HepG2 (cell line): ENCODE measurements at regions not wholly inside any gene's neighbourhood (a gene's known extent, or its start where the extent isn't known, plus 50 kb on each side); places are given as distances from the start of the nearest gene placed in this dataset.

ENCODE experiments used
- ATAC-seq: fragments of 200-7000 bp; cut with Tn5 transposase; 3 replicates; pipeline ENCODE4 v1.9.1; 2020; ENCODE audit warnings: mild to moderate bottlenecking, moderate library complexity
- BruUV-seq: library from RNA; stranded (reverse); fragments of 400-500 nt; replicated peaks from 2 replicates; lab custom pipeline; 2021; lab: Mats Ljungman, UMichigan
- CTCF ChIA-PET: fragments of 300-600 bp; formaldehyde crosslinking; extraction: SDS; loops from one replicate; lab custom pipeline; 2021; ENCODE audit warnings: low total read pairs, inconsistent platforms, low intra/inter-chr PET ratio; lab: Yijun Ruan, JAX
- POLR2A ChIA-PET: fragments of 350-600 bp; sonication (Branson Sonifier 250); formaldehyde crosslinking; loops from one replicate; lab custom pipeline; 2020; ENCODE audit warnings: antibody characterized with exemption, inconsistent platforms; lab: Yijun Ruan, JAX
- DNase-seq: peaks from one replicate; pipeline ENCODE4 v3.0.0-alpha.2; 2015; ENCODE audit warnings: low spot score
- FAIRE-seq: peaks from 3 replicates; lab custom pipeline; 2011; peaks lifted over from hg19 to GRCh38; lab: Jason Lieb, UNC
- H2AFZ ChIP-seq: one replicate; pipeline ENCODE4 v1.6.1; 2011; ENCODE audit warnings: low read length, inconsistent platforms
- H3K27ac ChIP-seq: fragments of 300-600 bp; 3 replicates; pipeline ENCODE4 v1.8.0; 2011; ENCODE audit warnings: mixed run types, mild to moderate bottlenecking, mixed read lengths, low read length, inconsistent platforms; ENCODE audit not compliant: insufficient read depth; ENCODE audit errors: extremely low read length
- H3K27me3 ChIP-seq, 2 experiments: fragments of 200-600 bp in 1 of 2; 2 replicates in 1 of 2; 3 replicates in 1 of 2; pipeline versions ENCODE4 v1.6.0 to v1.8.0; 2011; ENCODE audit warnings: low read length in 2 of 2, mild to moderate bottlenecking in 2 of 2, moderate library complexity in 2 of 2, inconsistent platforms in 1 of 2; ENCODE audit not compliant: insufficient read depth in 2 of 2, control insufficient read depth in 1 of 2
- H3K36me3 ChIP-seq, 2 experiments: fragments of 200-600 bp in 1 of 2; replicated peaks in 1 of 2; 2 replicates in 1 of 2; 3 replicates in 1 of 2; pipeline versions ENCODE4 v1.5.1 to v1.8.0; 2011; ENCODE audit warnings: low read length in 2 of 2, inconsistent platforms in 1 of 2; ENCODE audit not compliant: insufficient read depth in 2 of 2, control insufficient read depth in 1 of 2
- H3K4me1 ChIP-seq: 2 replicates; pipeline ENCODE4 v1.5.1; 2012; ENCODE audit warnings: low read length, inconsistent platforms; ENCODE audit not compliant: insufficient read depth
- H3K4me2 ChIP-seq: 2 replicates; pipeline ENCODE4 v1.6.0; 2011; ENCODE audit warnings: low read depth, low read length, inconsistent platforms
- H3K4me3 ChIP-seq, 3 experiments: fragments of 200-600 bp in 1 of 3; sonication (generic), shearing (Covaris generic) in 1 of 3; replicated peaks in 1 of 3; 2 replicates each; pipeline ENCODE4 v1.5.1; 2011 to 2016; ENCODE audit warnings: low read length in 3 of 3, inconsistent platforms in 2 of 3, low read depth in 2 of 3, mild to moderate bottlenecking in 2 of 3, control low read depth in 1 of 3, mixed read lengths in 1 of 3; ENCODE audit not compliant: insufficient read depth in 1 of 3
- H3K79me2 ChIP-seq: one replicate; pipeline ENCODE4 v1.6.1; 2011; ENCODE audit warnings: low read length, inconsistent platforms; ENCODE audit not compliant: insufficient read depth
- H3K9ac ChIP-seq: 2 replicates; pipeline ENCODE4 v1.6.0; 2011; ENCODE audit warnings: mild to moderate bottlenecking, low read depth, low read length, inconsistent platforms; ENCODE audit not compliant: insufficient read depth
- H3K9me3 ChIP-seq: 2 replicates; pipeline ENCODE4 v1.5.1; 2012; ENCODE audit warnings: mild to moderate bottlenecking, low read length
- H4K20me1 ChIP-seq: 2 replicates; pipeline ENCODE4 v1.6.0; 2011; ENCODE audit warnings: inconsistent platforms, mild to moderate bottlenecking, low read length, moderate library complexity; ENCODE audit not compliant: insufficient read depth
- DMAP1 ChIP-seq: IDR thresholded peaks from 2 replicates; pipeline ENCODE4 v1.6.1; 2016
- ERF ChIP-seq: IDR thresholded peaks from 2 replicates; pipeline ENCODE4 v1.6.1; 2018; ENCODE audit warnings: missing biosample characterization, missing genetic modification reagents
- HOXD1 ChIP-seq: sonication (generic); formaldehyde crosslinking; IDR thresholded peaks from 2 replicates; pipeline ENCODE4 v1.5.0; 2020; ENCODE audit warnings: missing genetic modification reagents
- IRX3 ChIP-seq: sonication (generic); formaldehyde crosslinking; IDR thresholded peaks from 2 replicates; pipeline ENCODE4 v1.8.1; 2023; ENCODE audit warnings: mild to moderate bottlenecking, low read depth, missing genetic modification reagents, borderline replicate concordance
- MIER2 ChIP-seq: IDR thresholded peaks from 2 replicates; pipeline ENCODE4 v1.6.1; 2016; ENCODE audit warnings: missing biosample characterization, missing genetic modification reagents
- RBM22 ChIP-seq: fragments of 200-400 bp; formaldehyde crosslinking; optimal IDR thresholded peaks from 2 replicates; pipeline ENCODE3; 2017; ENCODE audit warnings: mild to moderate bottlenecking, low read length, moderate library complexity
- RELA ChIP-seq: sonication (generic); formaldehyde crosslinking; IDR thresholded peaks from 2 replicates; pipeline ENCODE4 v1.4.0; 2020; ENCODE audit warnings: missing genetic modification reagents
- TBX2 ChIP-seq: sonication (generic); formaldehyde crosslinking; IDR thresholded peaks from 2 replicates; pipeline ENCODE4 v1.5.0; 2020; ENCODE audit warnings: missing genetic modification reagents, mild to moderate bottlenecking, borderline replicate concordance
- ZNF616 ChIP-seq: sonication (generic); formaldehyde crosslinking; IDR thresholded peaks from 2 replicates; pipeline ENCODE4 v1.5.0; 2020; ENCODE audit warnings: low read depth, mild to moderate bottlenecking, missing genetic modification reagents
- ZNF737 ChIP-seq: sonication (generic); formaldehyde crosslinking; IDR thresholded peaks from 2 replicates; pipeline ENCODE4 v1.5.0; 2020; ENCODE audit warnings: missing genetic modification reagents, mild to moderate bottlenecking, borderline replicate concordance
- ZNF761 ChIP-seq: sonication (generic); formaldehyde crosslinking; conservative IDR thresholded peaks from 2 replicates; pipeline ENCODE4 v1.4.0; 2020; ENCODE audit warnings: mild to moderate bottlenecking, missing genetic modification reagents
- WGBS: methylation state at CpG from one replicate; pipeline ENCODE4 v1.1.6; 2017; ENCODE audit warnings: low lambda C conversion rate; 5-methylcytosine and 5-hydroxymethylcytosine counted together
- in situ Hi-C: cut with HindIII; loops from 2 replicates; pipeline ENCODE4 v1.10.0; 2017; ENCODE audit warnings: low pct_unique_long_range_greater_than_20kb; ENCODE audit not compliant: extremely low pct_ligation_motif_present
- intact Hi-C: fragments of 100-400 bp; cut with micrococcal nuclease; formaldehyde crosslinking; loops from one replicate; pipeline ENCODE4 v1.10.0; 2022; ENCODE audit not compliant: unreplicated experiment
- TF ChIP-seq, protein P1 (sequence below): IDR thresholded peaks from 2 replicates; pipeline ENCODE4 v1.6.1; 2012; ENCODE audit warnings: low read depth, low read length, improper control_type of control experiment
- TF ChIP-seq, protein P2 (sequence below): sonication (generic); formaldehyde crosslinking; IDR thresholded peaks from 2 replicates; pipeline ENCODE4 v1.4.0; 2020; ENCODE audit warnings: missing genetic modification reagents, borderline replicate concordance
- TF ChIP-seq, protein P3 (sequence below): sonication (generic); formaldehyde crosslinking; IDR thresholded peaks from 2 replicates; pipeline ENCODE4 v1.5.0; 2020; ENCODE audit warnings: mild to moderate bottlenecking, missing genetic modification reagents
- TF ChIP-seq, protein P4 (sequence below): sonication (generic); formaldehyde crosslinking; IDR thresholded peaks from 2 replicates; pipeline ENCODE4 v1.4.0; 2020; ENCODE audit warnings: missing genetic modification reagents

DNA sequence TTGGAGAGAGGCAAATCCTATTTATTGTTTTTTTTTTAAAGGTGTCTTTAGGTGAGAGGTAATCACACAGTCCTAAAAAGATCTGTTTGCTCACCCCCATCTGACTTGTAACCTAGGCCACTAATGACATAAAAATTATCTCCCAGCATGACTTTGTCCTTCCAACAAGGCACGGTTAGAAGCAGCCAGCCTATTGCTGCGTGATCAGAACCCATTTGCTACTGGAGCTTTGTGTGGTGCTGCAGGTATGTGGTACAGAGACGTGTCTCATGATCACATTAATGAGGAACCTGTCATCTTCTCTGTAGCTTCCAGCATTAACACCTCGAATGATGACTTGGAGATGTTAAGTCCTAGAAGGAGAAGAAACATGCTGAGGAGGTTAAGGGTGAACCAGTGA lies 555.8 kb upstream of the TLE4 start:
- 1% methylated on average over 4 of the region's 4 CpGs for WGBS
- H2AFZ ChIP-seq = no peak overlapping the region
- H3K4me1 ChIP-seq = no peaks in the 10 kb centered on the region
- no peak overlapping the region for H3K9ac ChIP-seq
- no peak overlapping the region for H3K4me3 ChIP-seq
- in situ Hi-C loops = no loop called here
- no peaks in the 10 kb centered on the region for H3K27me3 ChIP-seq
- no peaks in the 10 kb centered on the region for H3K36me3 ChIP-seq
- ChIA-PET CTCF (no interaction called here), POLR2A (no interaction called here)
- no peak for DNase-seq
- no TSS peak for BruUV-seq
- peaks cover 6% of the 10 kb centered on the region; the same call in 1 of the 2 replicates for H3K9me3 ChIP-seq
- no peak for ATAC-seq
- no peak overlapping the region for H3K4me2 ChIP-seq
- no peaks in the 10 kb centered on the region for H3K79me2 ChIP-seq
- no peak overlapping the region for H3K27ac ChIP-seq
- H4K20me1 ChIP-seq = no peaks in the 10 kb centered on the region
- no peak for FAIRE-seq
- intact Hi-C loops = no loop called here
- no peak for TF ChIP-seq IRX3
- TF ChIP-seq, protein P1, sequence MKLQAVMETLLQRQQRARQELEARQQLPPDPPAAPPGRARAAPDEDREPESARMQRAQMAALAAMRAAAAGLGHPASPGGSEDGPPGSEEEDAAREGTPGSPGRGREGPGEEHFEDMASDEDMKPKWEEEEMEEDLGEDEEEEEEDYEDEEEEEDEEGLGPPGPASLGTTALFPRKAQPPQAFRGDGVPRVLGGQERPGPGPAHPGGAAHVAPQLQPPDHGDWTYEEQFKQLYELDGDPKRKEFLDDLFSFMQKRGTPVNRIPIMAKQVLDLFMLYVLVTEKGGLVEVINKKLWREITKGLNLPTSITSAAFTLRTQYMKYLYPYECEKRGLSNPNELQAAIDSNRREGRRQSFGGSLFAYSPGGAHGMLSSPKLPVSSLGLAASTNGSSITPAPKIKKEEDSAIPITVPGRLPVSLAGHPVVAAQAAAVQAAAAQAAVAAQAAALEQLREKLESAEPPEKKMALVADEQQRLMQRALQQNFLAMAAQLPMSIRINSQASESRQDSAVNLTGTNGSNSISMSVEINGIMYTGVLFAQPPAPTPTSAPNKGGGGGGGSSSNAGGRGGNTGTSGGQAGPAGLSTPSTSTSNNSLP = no peak
- TF ChIP-seq, protein P2, sequence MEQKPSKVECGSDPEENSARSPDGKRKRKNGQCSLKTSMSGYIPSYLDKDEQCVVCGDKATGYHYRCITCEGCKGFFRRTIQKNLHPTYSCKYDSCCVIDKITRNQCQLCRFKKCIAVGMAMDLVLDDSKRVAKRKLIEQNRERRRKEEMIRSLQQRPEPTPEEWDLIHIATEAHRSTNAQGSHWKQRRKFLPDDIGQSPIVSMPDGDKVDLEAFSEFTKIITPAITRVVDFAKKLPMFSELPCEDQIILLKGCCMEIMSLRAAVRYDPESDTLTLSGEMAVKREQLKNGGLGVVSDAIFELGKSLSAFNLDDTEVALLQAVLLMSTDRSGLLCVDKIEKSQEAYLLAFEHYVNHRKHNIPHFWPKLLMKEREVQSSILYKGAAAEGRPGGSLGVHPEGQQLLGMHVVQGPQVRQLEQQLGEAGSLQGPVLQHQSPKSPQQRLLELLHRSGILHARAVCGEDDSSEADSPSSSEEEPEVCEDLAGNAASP (CRISPR knock-in tag) = no peak
- no peak for TF ChIP-seq ZNF737 (CRISPR knock-in tag)
- TF ChIP-seq HOXD1 (CRISPR knock-in tag) = no peak
- TF ChIP-seq, protein P3, sequence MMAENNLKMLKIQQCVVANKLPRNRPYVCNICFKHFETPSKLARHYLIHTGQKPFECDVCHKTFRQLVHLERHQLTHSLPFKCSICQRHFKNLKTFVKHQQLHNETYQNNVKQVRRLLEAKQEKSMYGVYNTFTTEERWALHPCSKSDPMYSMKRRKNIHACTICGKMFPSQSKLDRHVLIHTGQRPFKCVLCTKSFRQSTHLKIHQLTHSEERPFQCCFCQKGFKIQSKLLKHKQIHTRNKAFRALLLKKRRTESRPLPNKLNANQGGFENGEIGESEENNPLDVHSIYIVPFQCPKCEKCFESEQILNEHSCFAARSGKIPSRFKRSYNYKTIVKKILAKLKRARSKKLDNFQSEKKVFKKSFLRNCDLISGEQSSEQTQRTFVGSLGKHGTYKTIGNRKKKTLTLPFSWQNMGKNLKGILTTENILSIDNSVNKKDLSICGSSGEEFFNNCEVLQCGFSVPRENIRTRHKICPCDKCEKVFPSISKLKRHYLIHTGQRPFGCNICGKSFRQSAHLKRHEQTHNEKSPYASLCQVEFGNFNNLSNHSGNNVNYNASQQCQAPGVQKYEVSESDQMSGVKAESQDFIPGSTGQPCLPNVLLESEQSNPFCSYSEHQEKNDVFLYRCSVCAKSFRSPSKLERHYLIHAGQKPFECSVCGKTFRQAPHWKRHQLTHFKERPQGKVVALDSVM (CRISPR knock-in tag) = no peak
- TF ChIP-seq DMAP1 (CRISPR knock-in tag) = no peak
- no peak for TF ChIP-seq RBM22
- no peak for TF ChIP-seq TBX2 (CRISPR knock-in tag)
- no peak for TF ChIP-seq RELA (CRISPR knock-in tag)
- TF ChIP-seq, protein P4, sequence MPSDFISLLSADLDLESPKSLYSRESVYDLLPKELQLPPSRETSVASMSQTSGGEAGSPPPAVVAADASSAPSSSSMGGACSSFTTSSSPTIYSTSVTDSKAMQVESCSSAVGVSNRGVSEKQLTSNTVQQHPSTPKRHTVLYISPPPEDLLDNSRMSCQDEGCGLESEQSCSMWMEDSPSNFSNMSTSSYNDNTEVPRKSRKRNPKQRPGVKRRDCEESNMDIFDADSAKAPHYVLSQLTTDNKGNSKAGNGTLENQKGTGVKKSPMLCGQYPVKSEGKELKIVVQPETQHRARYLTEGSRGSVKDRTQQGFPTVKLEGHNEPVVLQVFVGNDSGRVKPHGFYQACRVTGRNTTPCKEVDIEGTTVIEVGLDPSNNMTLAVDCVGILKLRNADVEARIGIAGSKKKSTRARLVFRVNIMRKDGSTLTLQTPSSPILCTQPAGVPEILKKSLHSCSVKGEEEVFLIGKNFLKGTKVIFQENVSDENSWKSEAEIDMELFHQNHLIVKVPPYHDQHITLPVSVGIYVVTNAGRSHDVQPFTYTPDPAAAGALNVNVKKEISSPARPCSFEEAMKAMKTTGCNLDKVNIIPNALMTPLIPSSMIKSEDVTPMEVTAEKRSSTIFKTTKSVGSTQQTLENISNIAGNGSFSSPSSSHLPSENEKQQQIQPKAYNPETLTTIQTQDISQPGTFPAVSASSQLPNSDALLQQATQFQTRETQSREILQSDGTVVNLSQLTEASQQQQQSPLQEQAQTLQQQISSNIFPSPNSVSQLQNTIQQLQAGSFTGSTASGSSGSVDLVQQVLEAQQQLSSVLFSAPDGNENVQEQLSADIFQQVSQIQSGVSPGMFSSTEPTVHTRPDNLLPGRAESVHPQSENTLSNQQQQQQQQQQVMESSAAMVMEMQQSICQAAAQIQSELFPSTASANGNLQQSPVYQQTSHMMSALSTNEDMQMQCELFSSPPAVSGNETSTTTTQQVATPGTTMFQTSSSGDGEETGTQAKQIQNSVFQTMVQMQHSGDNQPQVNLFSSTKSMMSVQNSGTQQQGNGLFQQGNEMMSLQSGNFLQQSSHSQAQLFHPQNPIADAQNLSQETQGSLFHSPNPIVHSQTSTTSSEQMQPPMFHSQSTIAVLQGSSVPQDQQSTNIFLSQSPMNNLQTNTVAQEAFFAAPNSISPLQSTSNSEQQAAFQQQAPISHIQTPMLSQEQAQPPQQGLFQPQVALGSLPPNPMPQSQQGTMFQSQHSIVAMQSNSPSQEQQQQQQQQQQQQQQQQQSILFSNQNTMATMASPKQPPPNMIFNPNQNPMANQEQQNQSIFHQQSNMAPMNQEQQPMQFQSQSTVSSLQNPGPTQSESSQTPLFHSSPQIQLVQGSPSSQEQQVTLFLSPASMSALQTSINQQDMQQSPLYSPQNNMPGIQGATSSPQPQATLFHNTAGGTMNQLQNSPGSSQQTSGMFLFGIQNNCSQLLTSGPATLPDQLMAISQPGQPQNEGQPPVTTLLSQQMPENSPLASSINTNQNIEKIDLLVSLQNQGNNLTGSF = no peak
- TF ChIP-seq MIER2 (CRISPR knock-in tag) = no peak
- TF ChIP-seq ERF = no peak
- TF ChIP-seq ZNF761 (CRISPR knock-in tag) = no peak
- TF ChIP-seq ZNF616 (CRISPR knock-in tag) = no peak
